H9 (cell line): ENCODE measurements at regions not wholly inside any gene's neighbourhood (a gene's known extent, or its start where the extent isn't known, plus 50 kb on each side); places are given as distances from the start of the nearest gene placed in this dataset.

Experiments
- DNase-seq: peaks from one replicate; pipeline ENCODE4 v3.0.0-alpha.2; 2017
- H2AFZ ChIP-seq: one replicate; pipeline ENCODE4 v1.6.1; 2013; ENCODE audit warnings: mild to moderate bottlenecking, low read length, control low read depth, moderate library complexity
- H2AK5ac ChIP-seq: 2 replicates; pipeline ENCODE4 v1.6.1; 2013; ENCODE audit warnings: low read length, control low read depth, mixed read lengths; ENCODE audit not compliant: insufficient read length
- H2BK120ac ChIP-seq: one replicate; pipeline ENCODE4 v1.6.1; 2013; ENCODE audit warnings: low read depth, mild to moderate bottlenecking, low read length, control low read depth, inconsistent platforms; ENCODE audit not compliant: poor library complexity, severe bottlenecking
- H2BK12ac ChIP-seq: 2 replicates; pipeline ENCODE4 v1.6.1; 2013; ENCODE audit warnings: low read length, control low read depth, mixed read lengths, low read depth; ENCODE audit not compliant: insufficient read length
- H2BK15ac ChIP-seq: 2 replicates; pipeline ENCODE4 v1.6.1; 2013; ENCODE audit warnings: low read depth, low read length, control low read depth
- H2BK20ac ChIP-seq: one replicate; pipeline ENCODE4 v1.6.1; 2013; ENCODE audit warnings: low read depth, mild to moderate bottlenecking, low read length, control low read depth, inconsistent platforms; ENCODE audit not compliant: poor library complexity, severe bottlenecking
- H2BK5ac ChIP-seq: 2 replicates; pipeline ENCODE4 v1.6.1; 2013; ENCODE audit warnings: low read length, control low read depth, mixed read lengths; ENCODE audit not compliant: insufficient read length
- H3K14ac ChIP-seq: 2 replicates; pipeline ENCODE4 v1.6.1; 2013; ENCODE audit warnings: low read length, control low read depth; ENCODE audit not compliant: insufficient read depth
- H3K18ac ChIP-seq: 2 replicates; pipeline ENCODE4 v1.6.1; 2013; ENCODE audit warnings: low read depth, mild to moderate bottlenecking, mixed read lengths, low read length, control low read depth; ENCODE audit not compliant: insufficient read length
- H3K23ac ChIP-seq: 2 replicates; pipeline ENCODE4 v1.6.1; 2013; ENCODE audit warnings: low read length, control low read depth, mixed read lengths, low read depth; ENCODE audit not compliant: insufficient read length
- H3K23me2 ChIP-seq: 2 replicates; pipeline ENCODE4 v1.6.1; 2013; ENCODE audit warnings: low read depth, mild to moderate bottlenecking, mixed read lengths, low read length, control low read depth; ENCODE audit not compliant: insufficient read length, poor library complexity, severe bottlenecking
- H3K27ac ChIP-seq: 2 replicates; pipeline ENCODE4 v1.5.1; 2013; ENCODE audit warnings: low read length, control low read depth, mixed read lengths, low read depth; ENCODE audit not compliant: insufficient read length
- H3K27me3 ChIP-seq: 2 replicates; pipeline ENCODE4 v1.6.1; 2013; ENCODE audit warnings: low read length, control low read depth, inconsistent platforms; ENCODE audit not compliant: insufficient read depth
- H3K4ac ChIP-seq: 2 replicates; pipeline ENCODE4 v1.6.1; 2013; ENCODE audit warnings: low read depth, mild to moderate bottlenecking, control low read depth, inconsistent platforms, low read length, moderate library complexity
- H3K4me1 ChIP-seq: 2 replicates; pipeline ENCODE4 v1.6.1; 2013; ENCODE audit warnings: low read length, control low read depth, inconsistent platforms; ENCODE audit not compliant: insufficient read depth
- H3K4me2 ChIP-seq: 2 replicates; pipeline ENCODE4 v1.6.1; 2013; ENCODE audit warnings: low read length, control low read depth, mixed read lengths; ENCODE audit not compliant: insufficient read length, insufficient read depth
- H3K56ac ChIP-seq: 2 replicates; pipeline ENCODE4 v1.6.1; 2013; ENCODE audit warnings: low read depth, mild to moderate bottlenecking, mixed read lengths, low read length, control low read depth; ENCODE audit not compliant: insufficient read length
- H3K79me1 ChIP-seq: 2 replicates; pipeline ENCODE4 v1.6.1; 2013; ENCODE audit warnings: low read depth, mild to moderate bottlenecking, moderate library complexity, low read length, control low read depth, inconsistent platforms; ENCODE audit not compliant: insufficient read depth, poor library complexity, severe bottlenecking
- H3K79me2 ChIP-seq: 2 replicates; pipeline ENCODE4 v1.6.1; 2013; ENCODE audit warnings: low read length, control low read depth, inconsistent platforms; ENCODE audit not compliant: insufficient read depth
- H3K9ac ChIP-seq: 2 replicates; pipeline ENCODE4 v1.6.1; 2013; ENCODE audit warnings: low read length, control low read depth, mixed read lengths; ENCODE audit not compliant: insufficient read length; ENCODE audit errors: extremely low read depth
- H3K9me3 ChIP-seq: one replicate; pipeline ENCODE4 v1.6.1; 2013; ENCODE audit warnings: low read depth, low read length, inconsistent platforms; ENCODE audit not compliant: control insufficient read depth
- H3T11ph ChIP-seq: one replicate; pipeline ENCODE4 v1.6.1; 2013; ENCODE audit warnings: mild to moderate bottlenecking, low read length, control low read depth, inconsistent platforms
- H4K20me1 ChIP-seq: one replicate; pipeline ENCODE4 v1.6.1; 2013; ENCODE audit not compliant: control insufficient read depth, insufficient read length, insufficient read depth
- H4K5ac ChIP-seq: 2 replicates; pipeline ENCODE4 v1.6.1; 2013; ENCODE audit warnings: low read depth, mild to moderate bottlenecking, mixed read lengths, low read length, control low read depth; ENCODE audit not compliant: insufficient read length
- H4K8ac ChIP-seq: replicated peaks from 2 replicates; pipeline ENCODE4 v1.6.1; 2013; ENCODE audit warnings: low read length, control low read depth, mixed read lengths, low read depth; ENCODE audit not compliant: insufficient read length
- H4K91ac ChIP-seq: 2 replicates; pipeline ENCODE4 v1.6.1; 2013; ENCODE audit warnings: low read depth, mild to moderate bottlenecking, moderate library complexity, mixed read lengths, low read length, control low read depth; ENCODE audit not compliant: insufficient read length
- H3K27ac Mint-ChIP-seq, 3 experiments: 2 replicates in 2 of 3; 3 replicates in 1 of 3; pipeline ENCODE4 v1.8.0; 2020 to 2021; ENCODE audit warnings: mixed read lengths in 3 of 3, mild to moderate bottlenecking in 1 of 3, moderate library complexity in 1 of 3
- H3K27me3 Mint-ChIP-seq: 2 replicates; pipeline ENCODE4 v1.8.0; 2021; ENCODE audit warnings: low read depth, mild to moderate bottlenecking, moderate library complexity, mixed read lengths
- H3K36me3 Mint-ChIP-seq, 3 experiments: 2 replicates in 2 of 3; 3 replicates in 1 of 3; pipeline ENCODE4 v1.8.0; 2020 to 2021; ENCODE audit warnings: low read depth in 3 of 3, mixed read lengths in 3 of 3; ENCODE audit not compliant: insufficient read depth in 1 of 3
- H3K4me1 Mint-ChIP-seq, 2 experiments: 2 replicates each; pipeline ENCODE4 v1.8.0; 2020; ENCODE audit warnings: mixed read lengths in 2 of 2
- H3K4me3 Mint-ChIP-seq, 2 experiments: 2 replicates in 1 of 2; 3 replicates in 1 of 2; pipeline ENCODE4 v1.8.0; 2020 to 2021; ENCODE audit warnings: mild to moderate bottlenecking in 2 of 2, mixed read lengths in 2 of 2, moderate library complexity in 1 of 2
- H3K9me3 Mint-ChIP-seq, 2 experiments: 2 replicates in 1 of 2; 3 replicates in 1 of 2; pipeline ENCODE4 v1.8.0; 2020; ENCODE audit warnings: mild to moderate bottlenecking in 2 of 2, mixed read lengths in 2 of 2, moderate library complexity in 1 of 2
- CTCF ChIP-seq: fragments of 200-600 bp; sonication (generic); conservative IDR thresholded peaks from 3 replicates; pipeline ENCODE4 v1.8.0; 2021; ENCODE audit warnings: antibody characterized with exemption, mild to moderate bottlenecking
- WGBS: extraction: QIAGEN DNeasy Blood & Tissue Kit; methylation state at CpG from one replicate; pipeline ENCODE4 v1.1.7; 2013; ENCODE audit warnings: missing lambda C conversion rate, low lambda C conversion rate, mixed read lengths; ENCODE audit not compliant: insufficient read length; ENCODE audit errors: extremely low coverage; 5-methylcytosine and 5-hydroxymethylcytosine counted together

GRCh38 chr13:84239032-84239431, 356.8 kb upstream of the SLITRK1 start:
- no peaks in the 10 kb centered on the region for H3K36me3 Mint-ChIP-seq
- Histone ChIP-seq H3K4me1 (no peaks in the 10 kb centered on the region; the same call in 1 of the 2 replicates), H2AK5ac (no peak overlapping the region), H3K4me2 (no peak overlapping the region), H3K23me2 (no peaks in the 10 kb centered on the region), H2BK12ac (no peak overlapping the region), H3K14ac (no peak overlapping the region), H3K18ac (no peak overlapping the region), H3K23ac (no peak overlapping the region), H3K27ac (no peak overlapping the region), H2BK20ac (no peak overlapping the region), H4K5ac (no peak overlapping the region), H3K4ac (no peak overlapping the region), H2AFZ (no peak overlapping the region), H4K91ac (no peak overlapping the region), H2BK5ac (no peak overlapping the region), H3T11ph (no peak overlapping the region), H4K8ac (no peak overlapping the region), H2BK15ac (no peak overlapping the region), H3K9ac (no peak overlapping the region), H4K20me1 (no peaks in the 10 kb centered on the region), H3K79me1 (no peaks in the 10 kb centered on the region), H3K56ac (no peak overlapping the region), H3K27me3 (no peaks in the 10 kb centered on the region), H2BK120ac (no peak overlapping the region), H3K79me2 (no peaks in the 10 kb centered on the region), H3K9me3 (no peaks in the 10 kb centered on the region)
- WGBS, result no CpG with 5 or more reads among the region's 1 CpG
- no peak overlapping the region for H3K4me3 Mint-ChIP-seq
- no peak for TF ChIP-seq CTCF
- H3K27ac Mint-ChIP-seq, result no peak overlapping the region
- no peak for DNase-seq
- H3K9me3 Mint-ChIP-seq, result peaks cover 2 to 4% of the 10 kb centered on the region in 2 experiments; a peak in 3 of 5 replicates
- no peaks in the 10 kb centered on the region; a peak in 1 of 4 replicates for H3K4me1 Mint-ChIP-seq
- no peaks in the 10 kb centered on the region for H3K27me3 Mint-ChIP-seq
